HG03039 (cell line): ENCODE measurements at regions not wholly inside any gene's neighbourhood (a gene's known extent, or its start where the extent isn't known, plus 50 kb on each side); places are given as distances from the start of the nearest gene placed in this dataset.

Source experiments
- ATAC-seq: cut with Tn5 transposase; IDR thresholded peaks from one replicate; pipeline ENCODE4 v1.9.1; 2021; ENCODE audit warnings: mild to moderate bottlenecking, moderate library complexity; ENCODE audit not compliant: unreplicated experiment

DNA sequence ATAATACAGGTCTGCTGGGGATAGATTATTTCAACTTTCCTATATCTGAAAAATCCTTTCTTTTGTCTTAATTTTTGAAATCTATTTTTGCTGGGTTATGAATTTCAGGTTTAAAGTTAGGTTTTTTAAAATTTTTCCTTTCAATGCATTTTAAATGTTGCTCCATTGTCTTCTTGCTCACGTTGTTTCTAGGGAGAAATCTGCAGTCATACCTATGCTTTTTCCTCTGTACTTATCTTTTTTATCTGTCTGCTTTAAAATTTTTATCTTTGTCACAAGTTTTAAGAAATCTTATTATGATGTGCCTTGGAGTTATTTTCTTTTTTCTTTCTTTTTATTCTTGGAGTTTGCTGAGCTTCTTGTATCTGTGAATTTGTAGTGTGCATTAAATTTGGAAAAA, 412.0 kb upstream of the KIF2A start:
- no peak for ATAC-seq

DNA sequence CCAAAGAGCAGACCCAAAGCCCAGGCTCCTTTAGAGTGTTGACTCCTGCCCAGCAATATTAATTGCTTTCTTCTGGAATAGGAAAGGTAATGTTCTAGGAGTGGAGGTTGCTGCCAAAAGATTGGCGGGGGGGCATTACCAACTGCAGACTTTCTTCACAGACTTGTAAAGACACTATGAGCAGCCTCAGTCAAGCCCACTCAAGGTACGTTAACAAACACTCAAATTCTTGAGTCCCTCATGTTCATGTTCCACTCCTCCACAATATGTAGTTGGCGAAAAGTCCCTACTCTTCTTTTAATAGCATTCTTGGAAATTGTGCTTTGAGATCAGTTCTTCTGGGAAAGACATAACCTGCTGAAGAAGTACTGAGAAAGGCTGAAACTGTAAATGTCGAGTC, 409.2 kb upstream of the KIF2A start:
- ATAC-seq, result no peak

DNA sequence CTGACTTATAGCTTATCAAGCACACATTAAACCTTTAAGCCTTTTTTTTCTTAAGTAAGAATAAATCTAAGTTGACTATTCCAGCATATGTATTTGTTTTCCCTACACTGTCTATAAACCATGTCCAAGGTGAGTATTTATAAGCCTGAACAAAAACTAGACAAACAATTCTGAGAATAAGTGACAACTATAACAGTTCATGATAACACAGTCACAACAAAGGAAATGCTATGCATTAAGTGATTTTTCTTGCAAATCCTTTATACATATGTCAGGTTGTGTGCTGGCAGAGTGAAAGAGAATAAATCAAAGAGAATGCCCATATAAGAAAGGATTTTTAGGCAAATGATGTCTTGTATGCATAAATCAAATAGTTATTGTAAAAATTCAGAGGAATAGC, 408.8 kb upstream of the KIF2A start:
- no peak for ATAC-seq

DNA sequence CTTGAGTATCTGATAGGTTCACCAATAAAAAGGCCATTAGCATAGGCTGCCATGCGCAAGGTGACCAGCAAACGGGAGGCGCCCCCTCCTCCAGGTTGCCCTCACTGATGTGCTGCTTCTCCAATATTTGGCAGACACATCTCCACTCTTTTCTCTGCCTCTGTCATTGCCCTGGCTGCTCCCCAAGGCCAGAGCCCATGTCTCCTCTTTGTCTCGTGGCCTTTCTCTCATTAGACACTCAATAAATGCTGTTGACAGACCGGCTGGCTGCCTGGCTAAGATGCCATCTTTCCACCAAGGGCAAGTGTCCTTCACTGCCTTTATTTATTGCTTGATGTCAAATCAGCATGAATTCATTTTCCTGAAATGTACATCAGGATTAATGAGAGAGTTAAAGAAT, 404.0 kb upstream of the KIF2A start:
- no peak for ATAC-seq

DNA sequence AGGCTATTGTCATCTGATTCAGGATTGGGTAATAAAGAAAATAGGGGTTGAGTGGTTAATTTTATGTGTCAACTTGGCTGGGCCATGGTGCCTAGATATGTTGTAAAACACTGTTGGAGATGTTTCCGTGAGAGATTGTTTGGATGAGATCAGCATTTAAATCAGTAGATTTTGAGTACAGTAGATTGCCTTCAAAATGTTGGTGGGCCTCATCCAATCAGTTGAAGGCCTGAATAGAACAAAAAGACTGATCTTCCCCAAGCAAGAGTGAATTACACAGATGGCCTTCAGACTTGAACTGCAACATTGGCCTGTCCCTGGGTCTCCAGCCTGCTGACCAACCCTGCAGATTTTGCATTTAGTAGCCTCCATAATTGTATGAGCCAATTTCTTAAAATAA, 401.3 kb upstream of the KIF2A start:
- no peak for ATAC-seq

DNA sequence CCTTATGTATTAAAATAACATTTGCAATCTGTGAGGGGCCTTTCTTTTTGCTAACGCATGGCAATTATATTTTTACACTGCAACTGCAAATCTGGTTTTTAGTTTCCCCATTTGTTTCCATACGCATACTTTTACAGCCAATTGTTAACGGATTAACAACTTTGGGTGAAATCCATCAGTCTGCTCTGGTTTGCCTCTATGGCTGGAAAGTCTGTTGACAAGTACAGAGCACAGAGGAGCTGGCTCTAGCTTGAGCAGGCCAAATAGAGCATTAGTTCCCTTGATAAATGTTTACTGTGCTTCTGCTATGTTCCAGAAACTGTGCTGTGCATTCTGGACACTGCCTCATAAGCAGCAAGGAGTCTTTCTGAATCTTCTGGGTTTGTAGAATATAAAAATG, 400.4 kb upstream of the KIF2A start:
- no peak for ATAC-seq

DNA sequence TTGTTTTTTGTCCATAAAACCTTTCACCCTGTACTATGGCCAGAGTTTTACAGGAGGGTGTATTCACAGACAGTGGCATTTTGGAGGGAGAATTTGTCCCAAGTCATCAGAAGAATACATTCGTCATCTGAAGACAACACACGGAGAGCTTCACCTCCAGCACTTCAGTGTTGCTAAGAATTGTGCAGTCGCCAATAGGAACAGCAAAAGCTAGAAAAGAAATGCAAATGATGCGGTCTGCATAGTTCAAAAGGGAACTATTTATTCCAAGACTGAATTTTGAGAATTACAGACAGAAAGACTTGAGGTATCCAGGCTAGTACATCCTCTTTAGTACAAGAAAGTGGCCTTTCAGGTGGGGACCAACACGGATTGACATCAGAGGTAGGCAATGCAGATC, 399.2 kb upstream of the KIF2A start:
- ATAC-seq, result no peak

DNA sequence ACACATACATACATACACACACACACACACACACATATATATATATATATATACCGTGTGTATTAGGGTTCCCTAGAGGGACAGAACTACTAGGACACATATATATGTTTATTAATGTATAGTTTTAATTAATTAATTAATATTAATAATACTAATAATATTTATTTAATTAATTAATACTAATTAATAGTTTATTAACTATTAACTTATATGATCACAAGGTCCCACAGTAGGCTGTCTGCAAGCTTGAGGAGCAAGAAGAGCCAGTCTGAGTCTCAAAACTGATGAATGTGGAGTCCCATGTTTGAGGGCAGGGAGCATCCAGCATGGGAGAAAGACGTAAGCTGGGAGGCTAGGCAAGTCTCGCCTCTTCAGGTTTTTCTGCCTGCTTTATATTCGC, 398.0 kb upstream of the KIF2A start:
- ATAC-seq, result no peak

DNA sequence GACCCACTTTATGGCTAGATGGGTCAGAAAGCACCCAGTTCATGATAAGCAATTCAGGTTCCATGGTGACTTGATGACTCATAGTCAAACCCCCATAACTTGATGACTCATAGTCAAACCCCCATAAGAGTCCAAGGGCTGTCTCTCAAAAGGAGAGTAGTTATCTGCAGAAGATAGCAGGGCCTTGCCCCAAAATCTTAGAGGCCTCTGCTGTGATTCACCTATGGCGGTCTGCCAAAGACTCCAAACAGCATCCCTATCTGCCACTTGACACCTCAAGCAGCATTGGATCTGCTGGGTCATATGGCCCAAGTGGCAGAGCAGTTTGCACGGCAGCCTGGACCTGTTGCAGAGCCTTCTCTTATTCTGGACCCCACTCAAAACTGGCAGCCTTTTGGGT, 395.2 kb upstream of the KIF2A start:
- no peak for ATAC-seq

DNA sequence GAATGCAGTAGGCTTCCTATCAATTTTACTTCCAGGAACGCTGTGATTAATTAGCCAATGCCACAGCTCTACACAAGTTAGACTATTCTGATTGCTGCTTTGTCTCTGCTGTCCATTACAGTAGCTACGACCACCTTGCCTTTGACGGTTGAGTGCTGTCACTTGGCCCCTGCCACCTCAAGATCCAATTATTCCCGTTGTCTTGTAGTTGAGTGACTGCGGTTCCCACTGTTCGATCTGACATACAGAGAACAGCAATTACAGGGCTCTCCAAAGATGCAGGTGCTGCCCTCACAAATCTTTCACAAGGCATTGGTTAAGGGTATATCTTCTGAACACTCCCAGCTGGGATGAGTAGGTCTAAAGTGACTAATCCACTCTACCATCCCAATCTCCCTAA, 393.4 kb upstream of the KIF2A start:
- no peak for ATAC-seq

DNA sequence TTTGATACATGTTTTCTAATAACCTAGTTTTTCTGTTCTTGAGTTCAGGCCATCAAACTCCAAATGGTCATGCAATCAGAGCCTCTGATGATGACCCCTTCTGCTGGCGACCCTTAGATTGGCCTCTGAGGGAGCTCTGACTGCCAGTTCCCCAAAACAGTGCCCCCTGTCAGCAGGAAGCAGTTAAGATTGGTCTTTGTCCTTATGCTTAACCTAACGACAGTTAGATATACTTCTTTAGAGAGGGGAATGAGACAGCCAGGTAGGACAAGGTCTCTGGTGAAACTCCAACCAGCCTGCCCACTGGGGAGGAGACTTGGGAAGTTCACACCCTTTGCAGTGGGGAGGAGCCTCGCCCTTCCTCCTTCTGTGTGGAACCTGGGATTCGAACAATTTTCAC, 390.4 kb upstream of the KIF2A start:
- ATAC-seq, result no peak

DNA sequence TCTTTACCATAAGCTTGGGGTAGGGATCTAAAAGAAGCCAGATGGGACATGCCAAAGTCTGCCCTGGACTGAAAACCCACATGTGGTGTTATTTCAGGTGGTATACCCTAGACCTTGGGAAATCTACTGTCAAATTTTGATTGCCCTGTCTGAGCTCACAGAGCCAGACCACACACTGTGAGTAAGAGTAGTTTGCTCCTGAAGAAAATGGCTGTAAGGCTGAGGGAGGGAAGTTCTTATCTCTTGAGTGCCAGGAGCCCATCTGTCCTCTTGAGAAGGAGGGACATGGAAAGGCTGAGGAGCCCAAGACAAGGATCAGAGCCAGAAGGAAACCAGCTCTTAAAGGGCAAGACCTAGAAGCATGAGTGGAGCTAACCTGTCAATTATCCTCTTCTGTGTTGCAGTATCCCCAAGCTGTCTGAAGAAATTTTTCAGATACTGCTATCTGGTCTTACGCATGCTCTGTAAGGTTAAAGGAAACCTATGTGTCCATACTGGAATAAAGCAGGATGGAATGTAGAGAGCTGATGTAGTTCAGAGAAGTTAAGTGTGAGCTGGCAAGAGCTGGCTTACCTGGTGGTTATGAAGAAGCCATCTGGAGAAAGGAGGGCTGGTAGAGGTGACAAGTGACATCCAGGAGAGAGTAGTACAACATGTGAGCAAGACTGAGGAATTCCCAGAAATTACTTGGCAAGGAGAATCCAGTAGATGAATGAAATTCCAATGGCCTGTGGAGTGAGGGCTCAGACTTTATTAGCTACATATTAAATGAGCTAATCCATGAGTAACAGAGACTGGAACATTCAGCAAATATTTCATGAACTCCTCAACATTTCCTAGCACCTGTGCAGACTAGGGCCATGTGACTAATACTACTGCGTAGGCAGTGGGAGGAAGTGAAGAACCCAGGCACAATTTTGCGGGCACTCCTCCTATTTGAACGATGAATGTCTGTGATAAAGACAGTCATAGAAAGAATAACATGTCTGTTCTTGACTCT, 389.1 kb upstream of the KIF2A start:
- ATAC-seq, result no peak

DNA sequence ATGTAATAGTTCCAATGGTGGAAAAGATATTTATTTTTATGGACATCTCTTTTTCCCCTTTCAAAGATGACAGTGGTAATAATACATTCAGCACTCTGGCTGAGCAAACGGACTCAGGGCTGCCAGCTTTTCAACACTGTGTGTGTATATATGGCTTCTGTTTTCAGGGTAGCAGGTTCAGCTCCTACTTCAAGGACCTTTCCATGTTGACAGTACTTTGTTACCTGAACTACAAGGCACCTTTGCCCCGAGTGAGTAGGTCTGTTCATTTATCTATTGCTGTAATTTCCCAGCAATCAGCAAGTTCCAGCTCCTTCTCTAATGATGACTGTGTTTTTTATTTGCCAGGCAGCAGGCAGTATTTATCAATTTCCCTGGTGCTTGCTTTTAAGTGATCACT, 387.4 kb upstream of the KIF2A start:
- ATAC-seq, result no peak

DNA sequence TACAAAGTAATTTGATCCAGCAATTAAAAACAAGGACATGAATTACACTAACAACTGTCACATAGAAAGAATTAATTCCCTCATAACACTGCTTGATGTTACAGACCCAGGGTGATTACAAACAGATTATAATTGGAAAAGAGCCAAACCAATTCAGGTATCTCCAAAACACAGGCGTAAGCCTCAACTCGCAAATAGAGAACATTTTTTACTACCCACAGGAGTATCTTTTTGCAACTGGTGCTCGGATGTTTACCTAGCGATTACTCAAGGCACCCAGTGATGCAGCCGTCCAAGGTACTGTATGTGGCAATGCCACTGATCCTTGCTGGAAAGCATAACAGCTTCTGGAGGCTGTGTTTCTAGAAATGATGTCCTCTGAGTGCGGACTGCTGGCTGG, 386.1 kb upstream of the KIF2A start:
- no peak for ATAC-seq

DNA sequence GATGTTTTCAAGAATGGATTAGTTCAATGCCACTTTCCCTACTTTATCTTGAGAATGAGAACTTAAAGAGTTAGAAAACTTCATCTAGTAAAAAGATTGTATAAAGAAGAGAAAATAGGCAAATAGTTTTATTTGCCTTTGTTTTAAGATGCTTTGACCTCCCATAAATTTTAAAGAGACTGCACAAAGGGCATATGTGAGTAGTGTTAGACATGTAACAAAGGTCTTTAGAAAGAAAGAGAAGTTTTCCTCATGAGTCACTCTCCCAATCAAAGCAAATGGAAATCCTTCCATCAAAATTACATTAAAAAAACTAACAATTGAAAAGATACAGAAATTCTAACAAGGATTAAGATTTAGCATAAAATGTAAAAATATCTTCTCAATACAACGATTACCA, 381.8 kb upstream of the KIF2A start:
- no peak for ATAC-seq

DNA sequence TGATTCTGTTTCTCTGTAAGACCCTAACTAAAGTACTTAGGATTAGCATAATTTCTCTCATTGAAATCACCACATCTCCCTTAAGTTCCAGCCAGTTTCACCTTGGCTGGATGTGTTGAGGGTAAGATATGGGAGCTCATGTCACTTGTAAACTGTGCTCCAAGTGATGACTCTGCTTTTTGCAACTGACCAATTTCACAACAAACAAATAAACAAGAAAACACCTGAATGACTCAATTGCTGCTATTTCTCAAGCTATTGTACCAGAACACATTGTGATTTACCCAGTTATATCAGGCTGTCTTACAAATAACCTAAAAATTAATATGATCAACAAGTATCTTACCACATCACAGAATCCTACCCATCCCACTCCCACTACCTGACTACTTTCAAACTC, 379.1 kb upstream of the KIF2A start:
- ATAC-seq, result no peak

DNA sequence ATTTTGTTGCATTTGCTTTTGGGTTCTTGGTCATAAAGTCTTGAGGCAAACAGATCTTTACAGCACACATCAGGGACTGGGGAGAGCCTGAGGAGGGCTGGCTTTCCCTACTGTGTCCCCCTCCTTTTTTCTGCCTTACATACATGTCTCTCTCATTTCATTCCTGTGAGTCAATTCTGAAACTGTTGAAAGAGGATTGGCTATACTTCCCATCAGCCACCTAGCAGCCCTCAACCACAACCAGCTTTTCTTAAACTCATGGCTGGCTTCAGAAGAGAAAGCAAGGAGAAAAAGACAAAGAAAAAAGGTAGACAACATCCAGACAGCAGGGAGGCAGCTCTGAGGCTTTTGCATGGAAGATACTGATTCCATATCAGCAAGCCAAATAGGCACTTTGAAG, 374.8 kb upstream of the KIF2A start:
- no peak for ATAC-seq

DNA sequence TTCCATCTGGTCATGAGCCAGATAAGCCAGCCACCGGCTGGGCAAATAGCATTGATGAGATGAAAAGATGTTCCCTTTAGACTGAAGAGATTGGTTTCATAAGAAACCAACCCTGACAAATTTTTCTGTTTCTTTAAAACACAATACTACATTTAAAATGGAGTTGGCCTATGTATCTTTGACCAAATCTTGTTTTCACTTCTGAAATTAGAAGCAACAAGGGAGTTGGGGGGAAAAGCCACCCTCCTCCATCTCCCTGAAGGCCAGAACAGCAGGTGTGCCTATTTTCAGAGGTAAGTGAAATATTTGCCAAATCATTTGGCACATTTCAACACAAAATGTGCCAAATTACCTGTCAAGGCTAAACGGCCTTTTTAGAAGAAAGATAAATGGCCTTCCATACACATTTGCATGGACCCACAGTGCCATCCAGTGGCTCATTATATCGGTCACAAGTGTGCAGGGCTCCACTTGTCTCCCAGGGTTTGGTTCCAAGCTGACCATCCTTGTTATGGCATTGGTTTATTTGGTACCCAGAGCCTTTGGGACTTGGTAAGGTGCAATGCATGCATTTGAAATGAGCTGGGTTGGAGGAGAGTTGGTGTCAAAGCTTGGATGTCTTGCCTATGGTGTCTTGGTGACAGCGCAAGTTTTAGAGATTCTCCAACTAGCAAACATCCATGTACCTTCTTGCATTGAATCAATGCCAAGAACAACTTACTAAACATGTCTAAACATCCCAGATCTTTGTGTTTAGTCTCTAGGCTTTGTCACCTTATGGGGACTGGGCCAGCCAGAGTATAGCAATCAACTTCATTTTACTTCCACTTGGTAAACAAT, 372.0 kb upstream of the KIF2A start:
- no peak for ATAC-seq

DNA sequence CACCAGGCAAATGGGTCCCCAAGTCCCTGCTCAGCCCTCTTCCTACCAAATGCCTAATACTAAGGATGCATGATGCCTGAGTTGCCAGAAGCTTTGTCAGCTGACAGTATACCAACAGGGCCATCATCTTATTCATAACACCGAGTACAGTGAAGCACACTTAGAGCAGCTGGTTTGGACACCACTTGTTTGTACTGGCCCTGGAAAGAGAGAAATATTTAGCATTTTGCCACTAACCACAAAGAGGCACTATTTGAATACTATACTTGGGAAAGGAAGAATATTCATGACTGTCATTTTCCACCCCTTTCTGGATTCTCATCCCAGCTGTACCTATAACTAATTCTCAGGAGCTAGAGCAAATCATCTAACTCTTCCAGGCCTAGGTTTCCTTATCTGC, 364.4 kb upstream of the KIF2A start:
- no peak for ATAC-seq

DNA sequence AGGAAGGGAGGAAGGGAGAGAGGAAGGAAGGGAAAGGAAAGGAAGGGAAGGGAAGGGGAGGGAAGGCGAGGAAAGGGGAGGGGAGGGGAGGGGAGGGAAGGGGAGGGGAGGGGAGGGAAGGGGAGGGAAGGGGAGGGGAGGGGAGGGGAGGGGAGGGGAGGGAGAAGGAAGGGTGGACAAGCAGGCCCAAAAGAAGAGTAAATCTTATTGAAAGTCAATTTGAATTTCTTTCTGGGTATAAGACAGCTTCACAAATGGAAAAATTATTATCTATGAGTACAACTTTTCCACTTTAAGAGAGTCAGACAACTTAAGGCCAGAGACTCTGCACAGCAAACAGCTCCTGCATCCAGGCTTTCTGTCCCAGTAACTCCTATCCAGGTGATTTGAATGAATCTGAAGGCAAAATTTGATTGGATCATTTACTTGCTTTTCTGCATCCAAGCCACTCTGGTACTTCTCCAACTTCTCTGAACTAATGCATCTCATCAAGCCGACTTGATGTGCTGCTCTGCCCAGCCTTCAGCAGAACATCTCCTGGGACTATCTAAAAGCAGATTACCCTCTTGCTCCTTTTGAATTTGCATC, 363.4 kb upstream of the KIF2A start:
- ATAC-seq, result no peak

DNA sequence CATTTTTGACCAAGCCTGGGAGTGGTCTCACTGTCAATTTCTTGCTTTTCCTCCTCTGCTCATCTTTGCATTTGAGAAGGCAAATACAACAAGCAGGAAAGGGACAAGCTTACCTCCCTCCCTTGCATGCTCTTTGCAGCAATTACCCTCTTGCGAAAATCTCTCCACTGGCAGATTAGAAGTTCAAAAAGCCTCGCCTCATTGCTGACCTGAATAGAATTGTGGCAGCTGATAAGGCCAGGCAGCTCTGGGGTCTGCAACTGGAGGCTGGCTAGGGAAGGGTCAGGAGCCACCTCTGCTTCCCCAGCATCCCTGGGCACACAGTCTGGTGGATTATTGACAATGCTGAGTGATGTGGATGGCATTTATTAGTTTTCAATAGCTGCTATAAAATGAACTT, 362.3 kb upstream of the KIF2A start:
- ATAC-seq, result no peak

DNA sequence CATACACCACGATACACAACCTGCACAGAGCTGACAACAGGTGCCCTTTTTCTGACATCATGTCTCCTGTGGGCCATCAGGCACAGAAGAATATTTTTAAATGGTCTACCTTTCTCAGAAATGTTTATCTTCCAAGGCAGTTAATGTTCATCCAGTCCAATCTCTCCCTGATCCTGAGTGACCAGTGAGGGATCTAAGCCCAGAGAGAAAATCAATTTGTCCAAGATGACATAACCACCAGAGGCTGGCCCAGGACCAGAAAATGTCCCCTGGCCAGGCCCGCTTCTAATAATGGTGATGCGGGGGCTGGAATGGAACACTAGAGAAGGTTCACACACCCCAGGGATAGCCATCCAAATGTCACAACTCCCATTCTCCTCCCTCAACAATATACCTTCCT, 357.9 kb upstream of the KIF2A start:
- ATAC-seq, result no peak
